Endothelial cell (in vitro differentiated cells): ENCODE measurements at regions not wholly inside any gene's neighbourhood (a gene's known extent, or its start where the extent isn't known, plus 50 kb on each side); places are given as distances from the start of the nearest gene placed in this dataset.
A peak's percentile ranks its signal among the peaks of the same experiment; 100 is the strongest.

ENCODE experiments used
- DNase-seq: peaks from one replicate; pipeline ENCODE4 v3.0.0; 2021; ENCODE audit warnings: low spot score
- H3K27ac Mint-ChIP-seq: one replicate; pipeline ENCODE4 v1.8.0; 2021; ENCODE audit warnings: mixed read lengths, inconsistent platforms; ENCODE audit not compliant: unreplicated experiment
- H3K27me3 Mint-ChIP-seq: one replicate; pipeline ENCODE4 v1.8.0; 2021; ENCODE audit warnings: mild to moderate bottlenecking, moderate library complexity, mixed read lengths, inconsistent platforms; ENCODE audit not compliant: unreplicated experiment
- H3K36me3 Mint-ChIP-seq: one replicate; pipeline ENCODE4 v1.8.0; 2021; ENCODE audit warnings: mild to moderate bottlenecking, low read depth, mixed read lengths, inconsistent platforms; ENCODE audit not compliant: unreplicated experiment
- H3K4me1 Mint-ChIP-seq: one replicate; pipeline ENCODE4 v1.8.0; 2021; ENCODE audit warnings: mild to moderate bottlenecking, mixed read lengths, inconsistent platforms; ENCODE audit not compliant: unreplicated experiment
- H3K4me3 Mint-ChIP-seq: one replicate; pipeline ENCODE4 v1.8.0; 2021; ENCODE audit warnings: mild to moderate bottlenecking, mixed read lengths, inconsistent platforms; ENCODE audit not compliant: unreplicated experiment
- H3K9me3 Mint-ChIP-seq: one replicate; pipeline ENCODE4 v1.8.0; 2021; ENCODE audit warnings: mixed read lengths, inconsistent platforms; ENCODE audit not compliant: unreplicated experiment
- TF ChIP-seq, protein P1 (sequence below): fragments of 200-600 bp; sonication (generic); IDR thresholded peaks from one replicate; pipeline ENCODE4 v1.5.0; 2021; ENCODE audit warnings: antibody characterized with exemption; ENCODE audit not compliant: unreplicated experiment

DNA sequence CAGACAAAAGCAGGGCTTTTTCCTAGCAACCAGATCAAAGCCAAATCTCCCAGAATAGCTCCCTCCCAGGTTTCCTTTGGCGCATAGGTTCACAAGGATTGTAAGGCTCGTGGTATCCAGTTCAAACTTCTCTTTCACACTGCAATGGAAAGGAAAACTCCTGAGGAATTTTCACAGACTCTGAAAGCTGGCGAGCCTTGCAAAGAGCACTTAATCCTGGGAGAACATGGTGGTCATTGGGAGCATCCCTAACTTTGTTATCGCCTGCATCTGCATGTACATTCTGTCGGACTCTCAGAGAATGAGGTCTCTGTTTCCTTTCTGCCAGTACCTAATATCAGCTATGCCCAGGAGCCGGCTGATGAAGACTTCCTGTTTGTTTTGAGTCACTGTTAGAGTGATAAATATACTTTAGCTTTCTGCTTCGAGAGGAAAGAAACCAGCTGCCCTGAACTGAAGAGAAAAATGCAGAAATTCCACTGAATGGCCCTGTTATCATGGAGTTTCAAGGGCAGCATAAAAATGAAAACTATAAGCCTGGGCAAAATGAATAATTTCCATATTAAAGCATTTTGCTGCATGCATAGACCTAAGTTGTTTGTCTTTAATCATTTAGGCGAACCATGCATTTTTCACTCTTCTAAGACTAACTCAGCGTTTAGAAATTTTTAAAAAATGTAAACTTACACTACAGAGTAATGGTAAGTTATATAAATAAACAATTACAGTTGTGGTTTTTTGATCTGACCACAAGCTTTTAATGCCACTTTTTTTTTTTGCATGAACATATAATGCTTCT, 76.4 kb upstream of the ZEB2 start:
- Mint-ChIP-seq H3K4me1 (peaks cover 50% of the 10 kb centered on the region), H3K27me3 (peaks cover 2% of the 10 kb centered on the region), H3K4me3 (no peak overlapping the region), H3K27ac (peak overlapping the region; percentile 93), H3K9me3 (no peaks in the 10 kb centered on the region), H3K36me3 (no peaks in the 10 kb centered on the region)
- peak; percentile 36 for DNase-seq
- TF ChIP-seq, protein P1, sequence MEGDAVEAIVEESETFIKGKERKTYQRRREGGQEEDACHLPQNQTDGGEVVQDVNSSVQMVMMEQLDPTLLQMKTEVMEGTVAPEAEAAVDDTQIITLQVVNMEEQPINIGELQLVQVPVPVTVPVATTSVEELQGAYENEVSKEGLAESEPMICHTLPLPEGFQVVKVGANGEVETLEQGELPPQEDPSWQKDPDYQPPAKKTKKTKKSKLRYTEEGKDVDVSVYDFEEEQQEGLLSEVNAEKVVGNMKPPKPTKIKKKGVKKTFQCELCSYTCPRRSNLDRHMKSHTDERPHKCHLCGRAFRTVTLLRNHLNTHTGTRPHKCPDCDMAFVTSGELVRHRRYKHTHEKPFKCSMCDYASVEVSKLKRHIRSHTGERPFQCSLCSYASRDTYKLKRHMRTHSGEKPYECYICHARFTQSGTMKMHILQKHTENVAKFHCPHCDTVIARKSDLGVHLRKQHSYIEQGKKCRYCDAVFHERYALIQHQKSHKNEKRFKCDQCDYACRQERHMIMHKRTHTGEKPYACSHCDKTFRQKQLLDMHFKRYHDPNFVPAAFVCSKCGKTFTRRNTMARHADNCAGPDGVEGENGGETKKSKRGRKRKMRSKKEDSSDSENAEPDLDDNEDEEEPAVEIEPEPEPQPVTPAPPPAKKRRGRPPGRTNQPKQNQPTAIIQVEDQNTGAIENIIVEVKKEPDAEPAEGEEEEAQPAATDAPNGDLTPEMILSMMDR, result no peak

DNA sequence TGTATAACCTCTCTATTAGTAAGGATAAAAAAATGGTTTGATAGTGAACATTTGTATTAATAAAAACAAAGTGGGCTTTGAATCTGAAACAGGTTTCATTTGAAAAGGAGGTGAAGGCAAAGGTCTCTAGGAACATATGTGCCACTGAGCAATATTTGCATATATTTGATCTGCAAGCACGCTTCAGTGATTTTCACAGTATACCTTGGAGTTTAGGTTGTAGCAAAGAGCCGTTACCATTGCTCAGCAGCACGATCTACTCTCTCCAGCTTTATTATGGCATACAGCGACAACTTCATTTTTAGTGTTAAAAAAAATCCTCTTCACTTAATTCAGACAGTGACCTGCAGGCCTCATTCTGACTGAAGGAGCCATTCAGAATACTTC, 75.8 kb upstream of the ZEB2 start:
- Mint-ChIP-seq H3K9me3 (no peaks in the 10 kb centered on the region), H3K27me3 (peaks cover 2% of the 10 kb centered on the region), H3K4me1 (peaks cover 50% of the 10 kb centered on the region), H3K27ac (peak overlapping the region; percentile 93), H3K4me3 (no peak overlapping the region), H3K36me3 (no peaks in the 10 kb centered on the region)
- no peak for DNase-seq
- TF ChIP-seq, protein P1, result no peak

DNA sequence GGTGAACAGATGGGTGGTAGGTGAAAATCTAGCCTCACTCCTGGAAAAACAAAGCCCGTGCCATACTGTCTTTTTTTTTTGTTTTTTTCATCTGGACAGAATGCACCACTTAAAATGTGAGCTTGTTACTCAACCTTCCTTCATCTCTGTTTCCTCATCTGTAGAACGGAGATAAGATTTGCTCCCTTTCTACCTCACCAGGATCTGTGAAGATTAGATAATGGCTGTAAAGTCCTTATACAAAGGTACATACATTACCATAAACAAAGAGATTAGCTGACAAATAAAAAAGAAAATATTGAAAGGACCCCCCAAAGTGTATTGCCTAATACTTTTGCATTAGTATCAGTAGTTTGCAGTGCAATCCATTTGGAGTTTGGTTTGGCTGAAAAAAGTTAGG, 75.4 kb upstream of the ZEB2 start:
- Mint-ChIP-seq H3K27ac (peak overlapping the region; percentile 93), H3K4me1 (peaks cover 50% of the 10 kb centered on the region)
- DNase-seq, result no peak

DNA sequence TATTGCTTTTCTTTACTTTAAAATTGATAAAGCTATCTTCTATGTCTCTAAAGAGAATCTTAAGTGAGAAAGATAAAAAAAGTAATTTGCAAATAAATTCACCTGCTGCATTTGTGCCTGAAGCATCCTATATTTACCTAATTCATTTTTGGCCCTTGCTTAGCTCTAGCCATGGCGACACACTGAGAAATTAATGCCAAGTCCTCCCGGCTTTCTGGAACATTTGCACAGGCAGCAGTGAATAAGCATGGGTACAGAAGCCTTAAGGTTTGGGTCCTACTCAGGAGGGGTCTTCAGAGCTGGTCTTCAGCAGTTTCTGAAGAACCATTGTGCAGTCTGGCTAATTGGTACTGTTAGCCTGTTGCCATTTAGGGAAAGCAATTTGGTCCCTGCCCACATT, 73.9 kb upstream of the ZEB2 start:
- no peaks in the 10 kb centered on the region for H3K36me3 Mint-ChIP-seq
- TF ChIP-seq, protein P1, result no peak
- no peaks in the 10 kb centered on the region for H3K9me3 Mint-ChIP-seq
- H3K27ac Mint-ChIP-seq, result peak overlapping the region; percentile 63
- DNase-seq, result no peak
- peaks cover 50% of the 10 kb centered on the region for H3K4me1 Mint-ChIP-seq
- peaks cover 4% of the 10 kb centered on the region for H3K27me3 Mint-ChIP-seq
- H3K4me3 Mint-ChIP-seq, result no peak overlapping the region

More for the DNA sequence above, 75.4 kb upstream of the ZEB2 start:
- Mint-ChIP-seq H3K9me3 (no peaks in the 10 kb centered on the region), H3K36me3 (no peaks in the 10 kb centered on the region), H3K4me3 (no peak overlapping the region), H3K27me3 (peaks cover 2% of the 10 kb centered on the region)
- TF ChIP-seq, protein P1, result no peak

DNA sequence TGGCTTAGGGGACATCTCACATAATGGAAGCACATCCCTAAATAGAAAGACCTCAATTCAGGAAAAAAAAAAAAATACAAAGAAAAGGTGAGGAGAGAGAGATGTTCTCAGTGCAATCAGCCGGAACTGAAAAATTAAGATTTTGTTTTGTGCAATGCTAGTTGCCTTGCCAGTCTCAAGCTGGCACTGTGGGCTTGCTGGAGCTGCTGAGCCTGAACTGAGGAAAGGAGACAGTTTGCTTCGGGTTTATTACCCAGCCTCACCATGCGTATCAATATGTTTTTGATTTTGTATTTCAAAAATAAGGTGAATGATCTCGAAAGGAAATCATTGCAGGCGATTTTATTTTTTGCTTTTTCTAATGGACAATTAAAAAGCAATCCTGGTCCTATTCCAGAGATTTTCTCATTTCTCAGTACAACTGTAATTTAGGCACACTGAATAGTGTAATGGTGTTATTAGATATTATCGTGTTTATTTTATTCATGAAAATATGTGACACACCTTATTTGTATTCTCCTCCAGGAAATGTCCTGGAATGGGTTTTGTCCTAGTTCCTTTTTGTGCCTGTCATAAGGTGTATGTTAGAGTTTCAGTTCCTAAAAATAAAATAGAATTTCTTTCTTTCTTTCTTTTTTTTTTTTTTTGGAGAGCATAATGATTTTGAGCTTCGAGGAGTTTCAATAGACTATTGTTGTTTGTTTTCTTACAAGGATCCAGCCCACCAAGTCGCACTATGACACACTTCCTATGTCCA, 72.8 kb upstream of the ZEB2 start:
- Mint-ChIP-seq H3K4me3 (no peak overlapping the region), H3K27me3 (peaks cover 4% of the 10 kb centered on the region), H3K4me1 (peaks cover 47% of the 10 kb centered on the region), H3K27ac (no peak overlapping the region), H3K36me3 (no peaks in the 10 kb centered on the region), H3K9me3 (no peaks in the 10 kb centered on the region)
- no peak for DNase-seq
- TF ChIP-seq, protein P1, result no peak
